ENCODE measurements at regions not wholly inside any gene's neighbourhood (a gene's known extent, or its start where the extent isn't known, plus 50 kb on each side); places are given as distances from the start of the nearest gene placed in this dataset.
"Not testable (repeated sequence)": the region's sequence is repeated elsewhere in the genome, so short reads cannot be mapped to it uniquely, and the experiment has no call there.

DNA sequence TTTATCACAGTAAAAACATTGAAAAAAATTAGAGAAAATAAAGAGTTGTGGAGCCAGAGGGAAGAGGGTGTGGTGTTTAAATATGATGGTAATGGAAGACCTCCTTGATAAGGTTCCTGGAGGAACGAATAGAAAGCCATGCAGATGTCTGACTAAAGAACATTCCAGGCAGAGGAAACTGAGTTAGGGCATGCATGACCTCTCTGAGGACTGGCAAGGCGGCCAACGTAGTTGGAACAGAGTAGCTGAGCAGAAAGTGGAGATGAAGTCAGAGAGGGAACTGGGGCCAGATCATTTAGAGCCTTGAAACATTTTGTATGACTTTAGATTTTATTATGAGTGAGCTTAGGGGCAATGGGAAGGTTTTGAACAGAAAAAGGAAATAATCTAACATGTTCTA is 377.5 kb downstream of the HLX start:
- no peak for DNase-seq (ENCODE audit: low read depth)

DNA sequence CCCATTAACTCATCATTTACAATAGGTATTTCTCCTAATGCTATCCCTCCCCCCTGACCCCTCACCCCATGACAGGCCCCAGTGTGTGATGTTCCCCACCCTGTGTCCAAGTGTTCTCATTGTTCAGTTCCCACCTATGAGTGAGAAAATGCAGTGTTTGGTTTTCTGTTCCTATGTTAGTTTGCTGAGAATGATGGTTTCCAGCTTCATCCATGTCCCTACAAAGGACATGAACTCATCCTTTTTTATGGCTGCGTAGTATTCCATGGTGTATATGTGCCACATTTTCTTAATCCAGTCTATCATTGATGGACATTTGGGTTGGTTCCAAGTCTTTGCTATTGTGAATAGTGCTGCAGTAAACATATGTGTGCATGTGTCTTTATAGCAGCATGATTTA is 378.3 kb downstream of the HLX start:
- not testable (repeated sequence) for DNase-seq (ENCODE audit: low read depth)

DNA sequence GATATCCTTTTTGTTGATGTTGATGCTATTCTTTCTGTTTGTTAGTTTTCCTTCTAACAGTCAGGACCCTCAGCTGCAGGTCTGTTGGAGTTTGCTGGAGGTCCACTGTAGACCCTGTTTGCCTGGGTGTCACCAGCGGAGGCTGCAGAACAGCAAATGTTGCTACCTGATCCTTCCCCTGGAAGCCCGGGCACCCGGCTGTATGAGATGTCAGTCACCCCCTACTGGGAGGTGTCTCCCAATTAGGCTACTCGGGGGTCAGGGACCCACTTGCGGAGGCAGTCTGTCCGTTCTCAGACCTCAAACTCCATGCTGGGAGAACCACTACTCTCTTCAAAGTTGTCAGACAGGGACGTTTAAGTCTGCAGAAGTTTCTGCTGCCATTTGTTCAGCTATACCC is 383.4 kb downstream of the HLX start:
- DNase-seq (ENCODE audit: low read depth): not testable (repeated sequence)

DNA sequence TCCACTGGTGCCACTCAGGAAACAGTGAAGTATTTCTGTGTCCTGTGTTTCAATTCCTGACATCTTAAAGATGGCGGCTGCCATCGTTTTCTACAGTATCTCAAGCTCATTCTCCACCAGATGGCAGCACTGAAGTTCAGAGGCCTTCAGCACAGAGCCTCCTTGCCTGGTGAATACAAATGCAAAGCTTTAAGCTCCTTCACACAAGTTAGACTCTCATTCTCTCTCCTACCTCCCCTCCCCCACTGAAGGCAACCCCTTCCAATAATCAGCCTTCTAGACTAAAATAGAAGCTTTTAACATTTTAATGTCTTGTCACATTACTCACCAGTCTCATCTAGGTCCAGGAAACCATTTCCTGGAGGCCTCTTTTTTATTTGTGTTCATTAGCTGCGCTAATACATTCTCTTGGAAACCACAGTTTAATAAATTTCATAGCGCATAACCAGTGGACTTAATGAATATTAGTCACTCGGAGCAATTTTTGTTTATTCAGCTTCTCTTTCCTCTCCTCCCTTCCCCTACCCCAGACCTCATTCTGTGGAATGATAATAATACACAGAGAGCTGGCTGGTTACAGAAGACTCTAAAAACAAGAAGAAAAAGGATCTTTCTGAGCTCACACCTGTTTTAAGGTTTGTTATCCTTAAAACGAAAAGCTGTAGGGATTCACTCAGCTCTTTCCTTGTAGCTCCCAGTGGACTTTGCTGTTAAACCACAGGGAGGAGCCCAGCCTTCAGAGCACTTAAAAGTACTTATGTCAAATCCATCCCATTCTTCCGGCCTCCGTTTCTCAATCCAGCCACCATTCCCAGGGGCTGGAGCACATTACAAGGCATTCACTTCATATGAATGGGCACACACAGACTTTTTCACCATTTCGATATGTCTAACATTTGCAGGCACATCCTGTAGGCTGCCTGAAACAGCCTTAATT is 384.9 kb downstream of the HLX start:
- peak; percentile 94 for DNase-seq (ENCODE audit: low read depth)

DNA sequence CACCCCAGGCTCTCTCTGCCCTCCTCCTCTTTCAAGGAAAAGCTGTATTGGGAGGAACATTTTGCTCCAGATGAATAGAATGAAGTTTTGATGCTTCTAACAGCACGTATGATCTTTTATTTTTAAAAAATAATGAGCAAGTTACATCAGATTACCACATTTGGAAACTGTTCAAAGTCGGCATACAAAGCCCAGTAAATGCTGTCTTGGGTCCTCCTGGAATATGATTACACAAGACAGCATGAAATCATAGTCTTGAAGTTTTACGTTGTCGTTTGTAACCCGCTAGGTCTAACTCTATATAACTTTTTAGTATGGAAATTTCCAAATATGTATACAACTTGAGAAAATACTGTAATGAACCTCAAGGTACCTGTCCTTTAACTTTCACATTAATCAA is 385.6 kb downstream of the HLX start:
- peak; percentile 65 for DNase-seq (ENCODE audit: low read depth)

DNA sequence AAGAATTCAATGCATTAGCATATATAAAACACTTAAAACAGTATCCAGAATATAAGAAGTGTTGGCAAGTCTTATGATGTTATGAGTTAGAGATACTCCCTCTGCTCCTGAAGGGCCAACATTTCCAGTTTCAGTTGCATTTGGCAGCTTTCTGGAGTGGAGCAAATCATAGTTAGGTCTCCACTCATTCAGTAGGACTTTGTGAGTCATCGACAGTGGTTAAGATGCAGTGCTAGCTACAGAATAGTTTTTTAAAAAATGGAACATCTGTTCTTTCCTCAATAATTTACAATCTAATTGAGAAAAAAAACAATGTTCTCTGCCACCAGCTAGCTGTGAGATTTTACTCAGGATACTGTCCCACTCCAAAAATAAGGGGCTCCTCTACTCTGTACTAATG is 389.1 kb downstream of the HLX start:
- DNase-seq (ENCODE audit: low read depth): peak; percentile 89

DNA sequence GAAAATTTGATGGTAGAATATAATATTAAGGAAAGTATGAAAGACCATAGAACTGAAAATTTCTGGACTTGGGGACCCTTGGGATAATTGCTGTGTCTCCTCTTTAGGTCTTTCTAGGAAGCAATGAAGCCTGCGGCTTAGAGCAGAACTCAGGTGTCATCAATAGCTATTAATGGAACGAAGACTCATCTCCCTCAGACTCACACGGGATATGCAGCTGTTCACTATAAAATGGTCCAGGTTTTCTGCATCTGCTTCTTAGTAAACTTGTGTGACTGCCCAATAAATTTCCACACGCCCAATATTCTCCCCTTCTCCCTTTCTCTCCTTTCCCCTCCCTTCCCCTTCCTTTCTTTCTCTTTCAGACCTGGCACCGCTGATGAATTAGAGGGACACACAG is 392.5 kb downstream of the HLX start:
- DNase-seq (ENCODE audit: low read depth): no peak

DNA sequence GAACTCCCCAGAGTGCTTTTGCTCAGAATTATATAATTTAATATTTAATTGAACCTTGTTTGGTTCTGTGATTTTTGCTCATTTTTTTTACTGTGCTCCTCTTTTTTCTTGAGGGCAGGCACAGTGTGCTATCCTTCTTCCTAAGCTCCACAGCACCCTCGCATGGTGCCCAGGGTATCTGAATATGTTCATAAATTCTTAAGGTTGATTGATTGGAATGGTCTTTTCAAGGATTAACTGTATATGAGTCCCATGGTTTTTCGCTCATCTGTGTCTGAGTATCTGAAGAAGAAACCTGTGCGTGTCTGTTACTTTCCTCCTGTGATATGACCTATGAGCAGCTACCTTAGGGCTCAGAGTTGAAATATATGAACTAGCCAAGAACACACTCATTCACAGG is 393.7 kb downstream of the HLX start:
- DNase-seq (ENCODE audit: low read depth): no peak

DNA sequence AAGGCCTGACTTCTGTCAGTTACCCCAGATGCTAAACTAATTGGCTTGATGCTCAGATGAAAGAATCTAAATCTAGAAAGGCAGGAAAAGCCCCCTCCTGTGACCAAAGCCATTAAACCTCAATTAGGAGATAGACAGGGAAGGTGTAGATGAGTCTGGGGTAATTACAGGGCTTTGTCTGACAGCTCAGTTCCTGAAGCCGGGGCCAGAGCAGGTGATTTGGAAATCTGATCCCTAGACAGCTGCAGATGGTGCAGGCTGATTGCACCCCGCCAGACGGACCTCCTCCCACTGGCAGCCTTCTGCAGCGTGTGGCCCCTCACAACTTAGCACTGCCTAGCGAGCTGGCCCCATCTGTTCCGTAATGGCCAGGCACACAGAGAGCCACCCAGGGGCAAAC is 395.1 kb downstream of the HLX start:
- DNase-seq (ENCODE audit: low read depth): no peak

DNA sequence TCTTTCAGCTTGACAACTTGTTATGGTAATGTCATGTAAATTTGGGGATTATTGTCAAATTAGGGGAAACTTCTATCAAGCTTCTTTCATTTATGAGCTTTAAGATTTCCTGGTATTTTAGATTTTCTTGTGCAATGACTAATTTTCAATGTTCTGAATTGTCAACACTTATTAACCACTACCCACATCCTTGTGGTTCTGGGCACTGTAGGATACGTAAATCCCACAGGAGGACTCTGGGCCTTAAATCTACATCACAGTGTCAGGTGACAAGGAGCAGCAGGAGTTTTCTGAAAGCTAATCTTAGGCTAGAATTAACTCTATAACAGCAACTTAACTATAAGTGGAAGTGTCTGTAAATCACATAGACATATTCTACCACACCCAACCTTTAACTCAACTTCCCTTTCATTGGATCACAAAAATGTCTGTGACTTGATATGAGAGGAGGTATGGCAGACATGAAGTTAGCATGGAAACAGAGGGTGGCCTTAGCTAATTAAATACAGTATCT is 397.7 kb downstream of the HLX start:
- no peak for DNase-seq (ENCODE audit: low read depth)

DNA sequence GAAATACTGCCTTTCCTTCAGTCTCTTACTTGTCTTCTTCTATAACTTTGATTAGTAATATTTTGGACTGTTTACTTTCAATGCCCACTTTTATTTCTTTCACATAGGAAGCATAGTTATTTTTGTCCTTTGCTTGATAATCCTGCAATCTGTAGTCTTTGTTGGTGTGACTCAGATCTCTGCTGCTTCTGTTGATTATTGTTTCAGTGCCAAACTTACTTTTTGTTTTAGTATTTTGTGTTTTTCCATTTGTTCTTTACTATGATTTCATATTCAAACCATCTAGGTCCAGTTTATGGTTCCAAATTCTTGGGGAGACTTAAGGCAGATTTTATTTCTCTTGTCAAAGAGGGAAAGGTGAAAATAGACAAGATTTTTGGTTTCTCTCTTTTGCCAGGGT is 399.9 kb downstream of the HLX start:
- DNase-seq (ENCODE audit: low read depth): peak; percentile 13

DNA sequence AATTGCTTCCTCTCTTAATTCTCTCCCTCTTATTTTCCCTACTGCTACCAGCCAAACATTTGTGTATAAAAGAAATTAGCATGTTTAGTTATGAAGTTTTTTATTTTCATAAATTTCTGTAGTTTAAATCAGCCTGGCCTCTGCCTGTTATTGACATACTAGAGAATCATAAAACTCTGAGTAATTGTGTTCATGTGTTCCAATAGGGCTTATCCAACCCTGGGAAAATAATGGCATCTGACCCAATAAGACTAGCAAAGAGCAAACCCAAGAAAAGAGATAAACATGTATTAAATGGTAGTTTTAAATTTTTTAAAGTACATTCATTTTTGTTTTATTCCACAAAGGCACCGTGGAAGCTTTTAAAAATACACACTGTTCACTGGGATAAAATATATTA is 404.3 kb downstream of the HLX start:
- no peak for DNase-seq (ENCODE audit: low read depth)

DNA sequence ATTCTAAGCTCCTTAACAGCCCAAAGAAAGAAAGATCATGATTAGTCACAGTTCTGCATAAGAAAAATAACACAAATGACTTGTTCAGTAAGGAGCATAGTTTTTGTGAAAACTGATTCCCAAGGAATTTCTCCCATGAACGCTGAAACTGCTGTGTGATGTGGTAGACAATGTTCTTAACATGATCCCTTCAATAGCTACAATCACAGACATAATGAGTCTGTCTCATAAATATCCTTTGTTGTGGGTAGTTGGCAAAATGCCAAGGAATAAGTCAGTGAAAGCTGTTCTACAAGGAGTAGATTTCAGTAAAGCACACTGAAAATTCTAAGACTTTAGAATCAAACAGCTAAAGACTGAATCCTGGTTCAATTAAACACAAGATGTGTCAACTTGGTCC is 404.8 kb downstream of the HLX start:
- DNase-seq (ENCODE audit: low read depth): peak; percentile 82

DNA sequence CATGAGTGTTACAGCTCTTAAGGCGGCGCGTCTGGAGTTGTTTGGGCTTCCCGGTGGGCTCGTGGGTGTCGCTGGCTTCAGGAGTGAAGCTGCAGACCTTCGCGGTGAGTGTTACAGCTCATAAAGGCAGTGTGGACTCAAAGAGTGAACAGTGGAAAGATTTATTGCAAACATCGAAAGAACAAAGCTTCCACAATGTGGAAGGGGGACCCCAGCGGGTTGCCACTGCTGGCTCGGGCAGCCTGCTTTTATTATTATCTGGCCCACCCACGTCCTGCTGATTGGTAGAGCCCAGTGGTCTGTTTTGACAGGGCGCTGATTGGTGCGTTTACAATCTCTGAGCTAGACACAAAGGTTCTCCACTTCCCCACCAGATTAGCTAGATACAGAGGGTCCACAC is 405.7 kb downstream of the HLX start:
- not testable (repeated sequence) for DNase-seq (ENCODE audit: low read depth)

DNA sequence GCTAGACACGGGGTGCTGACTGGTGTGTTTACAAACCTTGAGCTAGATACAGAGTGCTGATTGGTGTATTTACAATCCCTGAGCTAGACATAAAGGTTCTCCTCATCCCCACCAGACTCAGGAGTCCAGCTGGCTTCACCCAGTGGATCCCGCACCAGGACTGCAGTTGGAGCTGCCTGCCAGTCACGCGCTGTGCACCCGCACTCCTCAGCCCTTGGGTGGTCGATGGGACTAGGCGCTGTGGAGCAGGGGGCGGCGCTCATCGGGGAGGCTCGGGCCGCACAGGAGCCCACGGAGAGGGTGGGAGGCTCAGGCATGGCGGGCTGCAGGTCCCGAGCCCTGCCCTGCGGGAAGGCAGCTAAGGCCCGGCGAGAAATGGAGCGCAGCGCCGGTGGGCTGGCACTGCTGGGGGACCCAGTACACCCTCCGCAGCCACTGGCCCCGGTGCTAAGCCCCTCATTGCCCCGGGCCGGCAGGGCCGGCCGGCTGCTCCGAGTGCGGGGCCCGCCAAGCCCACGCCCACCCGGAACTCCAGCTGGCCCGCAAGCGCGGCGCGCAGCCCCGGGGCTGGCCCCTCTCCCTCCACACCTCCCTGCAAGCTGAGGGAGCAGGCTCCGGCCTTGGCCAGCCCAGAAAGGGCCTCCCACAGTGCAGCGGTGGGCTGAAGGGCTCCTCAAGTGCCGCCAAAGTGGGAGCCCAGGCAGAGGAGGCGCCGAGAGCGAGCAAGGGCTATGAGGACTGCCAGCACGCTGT is 406.4 kb downstream of the HLX start:
- not testable (repeated sequence) for DNase-seq (ENCODE audit: low read depth)

DNA sequence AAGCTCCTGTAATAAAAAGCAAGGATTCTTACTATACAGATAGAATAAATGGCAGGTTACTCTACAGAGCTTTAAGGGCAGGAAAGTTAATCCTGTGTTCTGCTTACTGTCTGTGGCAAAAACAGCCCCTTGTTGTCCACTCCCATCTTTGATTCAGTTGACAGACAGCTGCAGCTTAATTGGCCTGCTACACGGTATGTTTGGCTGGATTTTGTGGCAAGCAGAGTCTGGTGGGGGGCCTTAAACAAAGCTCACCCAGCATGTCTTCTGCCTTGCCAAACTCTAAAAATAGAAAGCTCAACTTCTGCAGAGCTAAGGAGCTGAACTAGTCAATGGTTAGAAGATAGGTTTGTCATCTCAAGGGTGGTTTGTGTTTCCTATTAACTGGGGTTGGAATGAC is 407.2 kb downstream of the HLX start:
- DNase-seq (ENCODE audit: low read depth): no peak

DNA sequence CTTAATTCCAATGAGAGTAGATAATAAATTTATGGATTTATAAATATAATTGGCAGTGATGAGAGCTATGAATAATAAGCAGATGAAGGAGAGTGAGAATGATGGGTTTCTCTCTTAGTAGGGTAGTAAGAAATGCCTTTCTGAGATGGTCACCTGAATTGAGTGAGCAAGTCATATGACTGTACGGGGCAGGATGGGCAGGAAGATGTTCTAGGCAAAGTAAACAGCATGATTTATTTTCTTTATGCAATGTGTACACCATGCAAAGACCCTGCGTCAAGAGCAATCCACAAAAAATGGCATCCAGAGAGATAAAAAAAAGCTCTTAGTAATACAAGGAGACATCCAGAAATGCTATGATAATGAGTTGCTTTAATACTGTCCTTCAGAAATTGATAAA is 409.9 kb downstream of the HLX start:
- no peak for DNase-seq (ENCODE audit: low read depth)

DNA sequence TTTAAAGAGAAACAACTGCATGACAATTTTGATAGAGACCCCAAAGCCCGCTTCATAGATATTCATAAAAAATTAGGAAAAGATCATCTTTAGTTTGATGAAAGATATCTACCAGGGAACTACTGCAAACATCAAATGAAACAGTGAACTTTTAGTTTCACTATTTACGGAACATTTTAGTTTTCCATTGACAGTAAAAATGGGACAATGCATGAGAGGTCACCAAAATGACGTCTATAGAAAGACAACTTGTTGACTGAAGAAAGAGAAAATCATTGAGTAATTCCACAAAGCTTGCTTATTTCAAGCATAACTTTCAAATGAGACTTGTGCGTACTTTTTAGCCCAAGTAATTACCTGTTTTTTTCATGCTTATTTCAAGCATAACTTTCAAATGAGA is 411.4 kb downstream of the HLX start:
- DNase-seq (ENCODE audit: low read depth): no peak

DNA sequence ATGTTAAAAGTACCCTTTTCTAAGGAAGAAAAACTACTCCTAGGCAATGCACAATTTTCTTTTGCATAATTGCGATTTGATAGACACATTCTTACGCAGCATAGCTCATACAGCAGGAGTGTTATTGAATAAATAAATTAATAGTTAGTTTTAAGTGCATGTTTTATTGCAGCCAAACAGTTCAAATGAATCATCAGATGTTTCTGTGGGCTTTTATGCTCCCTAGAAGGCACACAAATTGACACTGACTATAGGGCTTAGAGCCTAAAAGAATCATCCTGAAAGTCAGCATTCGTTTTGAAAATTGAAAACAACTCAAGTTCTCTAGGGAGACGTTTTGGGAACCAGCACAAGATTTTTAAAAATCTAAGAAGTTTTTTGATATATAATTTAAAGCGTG is 411.9 kb downstream of the HLX start:
- no peak for DNase-seq (ENCODE audit: low read depth)

DNA sequence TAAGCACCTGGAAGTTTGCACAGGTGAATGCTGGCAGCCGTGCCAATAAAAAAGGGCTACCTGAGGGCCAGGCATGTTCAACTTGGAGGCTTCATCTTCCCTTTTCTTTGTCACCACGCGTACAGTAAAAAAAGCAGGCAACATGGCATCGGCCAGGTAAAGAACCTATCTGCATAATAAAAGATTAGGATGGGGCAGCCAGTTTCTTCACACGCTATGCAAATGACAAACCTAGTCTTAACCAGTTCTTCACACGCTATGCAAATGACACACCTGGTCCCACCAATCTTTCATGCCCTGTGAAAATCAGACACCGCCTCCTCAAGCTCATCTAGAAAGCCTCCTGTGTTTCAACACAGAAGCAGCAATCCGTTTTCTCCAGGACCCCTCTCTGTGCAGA is 413.4 kb downstream of the HLX start:
- DNase-seq (ENCODE audit: low read depth): no peak

DNA sequence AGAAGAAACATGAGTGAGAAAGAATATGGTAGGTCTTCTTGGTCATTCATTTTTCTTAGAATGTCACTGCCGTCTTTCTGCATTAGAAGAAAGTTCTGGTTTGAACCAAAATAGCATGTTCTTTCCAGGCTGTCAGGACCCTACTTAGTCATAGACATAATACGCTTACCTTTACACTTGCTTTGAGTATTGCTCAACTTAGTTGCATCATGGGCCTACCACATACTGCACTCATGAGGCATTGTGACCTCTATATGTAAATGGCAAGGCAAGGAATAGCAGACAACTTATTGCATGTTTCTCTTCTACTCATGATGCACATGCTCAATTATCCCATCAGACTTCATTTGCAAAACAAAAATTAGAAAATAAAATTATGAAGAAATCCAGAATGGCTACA is 415.0 kb downstream of the HLX start:
- peak; percentile 61 for DNase-seq (ENCODE audit: low read depth)

DNA sequence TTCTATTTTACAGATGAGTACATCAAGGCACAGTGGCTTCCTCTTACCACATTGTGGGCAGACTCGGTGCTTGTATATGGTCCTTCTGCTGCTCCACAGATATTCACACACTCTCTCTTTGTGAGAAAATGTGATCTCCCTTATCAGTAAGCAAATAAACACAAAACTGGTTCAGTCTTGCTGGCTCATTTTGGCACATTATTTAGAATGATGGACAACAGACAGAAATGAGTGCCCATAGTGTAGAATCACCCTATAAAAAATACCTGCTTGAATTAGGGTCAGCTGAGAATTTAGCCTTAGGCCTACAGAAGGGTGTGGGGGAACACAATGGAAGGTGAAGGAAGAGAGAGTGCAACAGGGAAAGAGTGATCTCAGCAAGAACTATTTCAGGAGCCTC is 423.1 kb downstream of the HLX start:
- DNase-seq (ENCODE audit: low read depth): no peak

DNA sequence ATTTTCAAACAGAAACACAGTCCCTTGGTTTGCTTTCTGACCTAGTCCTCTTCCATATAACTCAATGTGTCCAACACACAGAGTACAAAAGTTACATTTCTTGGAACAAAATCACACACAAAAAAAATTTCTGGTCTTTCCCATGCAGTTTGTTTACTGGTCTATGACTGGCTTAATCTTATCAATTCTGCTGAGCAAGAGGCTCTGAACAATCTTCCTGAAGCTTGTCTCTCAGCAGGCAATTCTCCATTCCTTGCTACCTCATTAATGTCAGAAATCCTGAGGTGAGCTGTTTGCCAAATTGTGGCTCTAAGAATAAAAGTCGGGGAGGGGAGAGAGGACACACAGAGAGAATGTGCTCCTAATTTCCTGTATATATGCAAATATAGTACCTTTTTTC is 423.6 kb downstream of the HLX start:
- DNase-seq (ENCODE audit: low read depth): no peak
